H9 (cell line): ENCODE measurements at regions not wholly inside any gene's neighbourhood (a gene's known extent, or its start where the extent isn't known, plus 50 kb on each side); places are given as distances from the start of the nearest gene placed in this dataset.

Source experiments
- DNase-seq: peaks from one replicate; pipeline ENCODE4 v3.0.0-alpha.2; 2017
- H2AFZ ChIP-seq: one replicate; pipeline ENCODE4 v1.6.1; 2013; ENCODE audit warnings: mild to moderate bottlenecking, low read length, control low read depth, moderate library complexity
- H2AK5ac ChIP-seq: 2 replicates; pipeline ENCODE4 v1.6.1; 2013; ENCODE audit warnings: low read length, control low read depth, mixed read lengths; ENCODE audit not compliant: insufficient read length
- H2BK120ac ChIP-seq: one replicate; pipeline ENCODE4 v1.6.1; 2013; ENCODE audit warnings: low read depth, mild to moderate bottlenecking, low read length, control low read depth, inconsistent platforms; ENCODE audit not compliant: poor library complexity, severe bottlenecking
- H2BK12ac ChIP-seq: 2 replicates; pipeline ENCODE4 v1.6.1; 2013; ENCODE audit warnings: low read length, control low read depth, mixed read lengths, low read depth; ENCODE audit not compliant: insufficient read length
- H2BK15ac ChIP-seq: 2 replicates; pipeline ENCODE4 v1.6.1; 2013; ENCODE audit warnings: low read depth, low read length, control low read depth
- H2BK20ac ChIP-seq: one replicate; pipeline ENCODE4 v1.6.1; 2013; ENCODE audit warnings: low read depth, mild to moderate bottlenecking, low read length, control low read depth, inconsistent platforms; ENCODE audit not compliant: poor library complexity, severe bottlenecking
- H2BK5ac ChIP-seq: 2 replicates; pipeline ENCODE4 v1.6.1; 2013; ENCODE audit warnings: low read length, control low read depth, mixed read lengths; ENCODE audit not compliant: insufficient read length
- H3K14ac ChIP-seq: 2 replicates; pipeline ENCODE4 v1.6.1; 2013; ENCODE audit warnings: low read length, control low read depth; ENCODE audit not compliant: insufficient read depth
- H3K18ac ChIP-seq: 2 replicates; pipeline ENCODE4 v1.6.1; 2013; ENCODE audit warnings: low read depth, mild to moderate bottlenecking, mixed read lengths, low read length, control low read depth; ENCODE audit not compliant: insufficient read length
- H3K23ac ChIP-seq: 2 replicates; pipeline ENCODE4 v1.6.1; 2013; ENCODE audit warnings: low read length, control low read depth, mixed read lengths, low read depth; ENCODE audit not compliant: insufficient read length
- H3K23me2 ChIP-seq: 2 replicates; pipeline ENCODE4 v1.6.1; 2013; ENCODE audit warnings: low read depth, mild to moderate bottlenecking, mixed read lengths, low read length, control low read depth; ENCODE audit not compliant: insufficient read length, poor library complexity, severe bottlenecking
- H3K27ac ChIP-seq: 2 replicates; pipeline ENCODE4 v1.5.1; 2013; ENCODE audit warnings: low read length, control low read depth, mixed read lengths, low read depth; ENCODE audit not compliant: insufficient read length
- H3K27me3 ChIP-seq: 2 replicates; pipeline ENCODE4 v1.6.1; 2013; ENCODE audit warnings: low read length, control low read depth, inconsistent platforms; ENCODE audit not compliant: insufficient read depth
- H3K4ac ChIP-seq: 2 replicates; pipeline ENCODE4 v1.6.1; 2013; ENCODE audit warnings: low read depth, mild to moderate bottlenecking, control low read depth, inconsistent platforms, low read length, moderate library complexity
- H3K4me1 ChIP-seq: 2 replicates; pipeline ENCODE4 v1.6.1; 2013; ENCODE audit warnings: low read length, control low read depth, inconsistent platforms; ENCODE audit not compliant: insufficient read depth
- H3K4me2 ChIP-seq: 2 replicates; pipeline ENCODE4 v1.6.1; 2013; ENCODE audit warnings: low read length, control low read depth, mixed read lengths; ENCODE audit not compliant: insufficient read length, insufficient read depth
- H3K56ac ChIP-seq: 2 replicates; pipeline ENCODE4 v1.6.1; 2013; ENCODE audit warnings: low read depth, mild to moderate bottlenecking, mixed read lengths, low read length, control low read depth; ENCODE audit not compliant: insufficient read length
- H3K79me1 ChIP-seq: 2 replicates; pipeline ENCODE4 v1.6.1; 2013; ENCODE audit warnings: low read depth, mild to moderate bottlenecking, moderate library complexity, low read length, control low read depth, inconsistent platforms; ENCODE audit not compliant: insufficient read depth, poor library complexity, severe bottlenecking
- H3K79me2 ChIP-seq: 2 replicates; pipeline ENCODE4 v1.6.1; 2013; ENCODE audit warnings: low read length, control low read depth, inconsistent platforms; ENCODE audit not compliant: insufficient read depth
- H3K9ac ChIP-seq: 2 replicates; pipeline ENCODE4 v1.6.1; 2013; ENCODE audit warnings: low read length, control low read depth, mixed read lengths; ENCODE audit not compliant: insufficient read length; ENCODE audit errors: extremely low read depth
- H3K9me3 ChIP-seq: one replicate; pipeline ENCODE4 v1.6.1; 2013; ENCODE audit warnings: low read depth, low read length, inconsistent platforms; ENCODE audit not compliant: control insufficient read depth
- H3T11ph ChIP-seq: one replicate; pipeline ENCODE4 v1.6.1; 2013; ENCODE audit warnings: mild to moderate bottlenecking, low read length, control low read depth, inconsistent platforms
- H4K20me1 ChIP-seq: one replicate; pipeline ENCODE4 v1.6.1; 2013; ENCODE audit not compliant: control insufficient read depth, insufficient read length, insufficient read depth
- H4K5ac ChIP-seq: 2 replicates; pipeline ENCODE4 v1.6.1; 2013; ENCODE audit warnings: low read depth, mild to moderate bottlenecking, mixed read lengths, low read length, control low read depth; ENCODE audit not compliant: insufficient read length
- H4K8ac ChIP-seq: replicated peaks from 2 replicates; pipeline ENCODE4 v1.6.1; 2013; ENCODE audit warnings: low read length, control low read depth, mixed read lengths, low read depth; ENCODE audit not compliant: insufficient read length
- H4K91ac ChIP-seq: 2 replicates; pipeline ENCODE4 v1.6.1; 2013; ENCODE audit warnings: low read depth, mild to moderate bottlenecking, moderate library complexity, mixed read lengths, low read length, control low read depth; ENCODE audit not compliant: insufficient read length
- H3K27ac Mint-ChIP-seq, 3 experiments: 2 replicates in 2 of 3; 3 replicates in 1 of 3; pipeline ENCODE4 v1.8.0; 2020 to 2021; ENCODE audit warnings: mixed read lengths in 3 of 3, mild to moderate bottlenecking in 1 of 3, moderate library complexity in 1 of 3
- H3K27me3 Mint-ChIP-seq: 2 replicates; pipeline ENCODE4 v1.8.0; 2021; ENCODE audit warnings: low read depth, mild to moderate bottlenecking, moderate library complexity, mixed read lengths
- H3K36me3 Mint-ChIP-seq, 3 experiments: 2 replicates in 2 of 3; 3 replicates in 1 of 3; pipeline ENCODE4 v1.8.0; 2020 to 2021; ENCODE audit warnings: low read depth in 3 of 3, mixed read lengths in 3 of 3; ENCODE audit not compliant: insufficient read depth in 1 of 3
- H3K4me1 Mint-ChIP-seq, 2 experiments: 2 replicates each; pipeline ENCODE4 v1.8.0; 2020; ENCODE audit warnings: mixed read lengths in 2 of 2
- H3K4me3 Mint-ChIP-seq, 2 experiments: 2 replicates in 1 of 2; 3 replicates in 1 of 2; pipeline ENCODE4 v1.8.0; 2020 to 2021; ENCODE audit warnings: mild to moderate bottlenecking in 2 of 2, mixed read lengths in 2 of 2, moderate library complexity in 1 of 2
- H3K9me3 Mint-ChIP-seq, 2 experiments: 2 replicates in 1 of 2; 3 replicates in 1 of 2; pipeline ENCODE4 v1.8.0; 2020; ENCODE audit warnings: mild to moderate bottlenecking in 2 of 2, mixed read lengths in 2 of 2, moderate library complexity in 1 of 2
- WGBS: extraction: QIAGEN DNeasy Blood & Tissue Kit; methylation state at CpG from one replicate; pipeline ENCODE4 v1.1.7; 2013; ENCODE audit warnings: missing lambda C conversion rate, low lambda C conversion rate, mixed read lengths; ENCODE audit not compliant: insufficient read length; ENCODE audit errors: extremely low coverage; 5-methylcytosine and 5-hydroxymethylcytosine counted together
- TF ChIP-seq, protein P1 (sequence below): fragments of 200-600 bp; sonication (generic); conservative IDR thresholded peaks from 3 replicates; pipeline ENCODE4 v1.8.0; 2021; ENCODE audit warnings: antibody characterized with exemption, mild to moderate bottlenecking

DNA sequence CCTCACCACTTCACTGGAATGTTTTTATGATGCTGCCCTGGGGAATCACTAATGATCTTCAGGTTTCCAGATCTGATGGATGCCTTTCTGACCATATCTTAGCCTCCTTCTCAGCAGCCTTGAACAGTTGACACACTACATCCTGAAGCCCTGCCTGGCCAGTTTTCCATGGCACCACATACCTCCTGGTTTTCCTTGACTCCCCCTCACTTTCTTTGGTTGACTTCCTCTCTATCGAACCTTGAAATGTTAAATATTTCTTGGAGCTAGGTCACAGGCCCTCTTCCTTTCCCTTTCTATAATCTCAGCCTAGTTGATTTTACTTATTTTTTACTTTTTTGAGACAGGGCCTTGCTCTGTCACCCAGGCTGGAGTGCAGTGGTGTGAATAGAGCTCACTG is 108.8 kb upstream of the CDK1 start:
- Histone ChIP-seq H4K8ac (no peak overlapping the region), H3K4me1 (0 out of 2 replicates have a peak, but pooled peaks cover 1% of the 10 kb centered on the region), H3T11ph (no peak overlapping the region), H3K23ac (no peak overlapping the region), H4K20me1 (no peaks in the 10 kb centered on the region), H2AK5ac (no peak overlapping the region), H2BK15ac (no peak overlapping the region), H3K79me2 (no peaks in the 10 kb centered on the region), H3K27me3 (no peaks in the 10 kb centered on the region), H2BK120ac (no peak overlapping the region), H3K23me2 (no peaks in the 10 kb centered on the region), H3K9me3 (no peaks in the 10 kb centered on the region), H2AFZ (no peak overlapping the region), H2BK5ac (no peak overlapping the region), H3K9ac (no peak overlapping the region), H4K91ac (no peak overlapping the region), H3K4me2 (no peak overlapping the region), H3K18ac (no peak overlapping the region), H2BK20ac (no peak overlapping the region), H3K27ac (no peak overlapping the region), H3K56ac (no peak overlapping the region), H3K14ac (no peak overlapping the region), H2BK12ac (no peak overlapping the region), H3K4ac (no peak overlapping the region), H3K79me1 (no peaks in the 10 kb centered on the region), H4K5ac (no peak overlapping the region)
- Mint-ChIP-seq H3K9me3 (peaks cover 5 to 6% of the 10 kb centered on the region in 2 experiments; a peak in 4 of 5 replicates), H3K4me1 (peaks cover 5 to 20% of the 10 kb centered on the region in 2 experiments), H3K4me3 (no peak overlapping the region), H3K27ac (no peak overlapping the region; a peak in 1 of 7 replicates), H3K36me3 (peaks cover 9 to 18% (median 17%) of the 10 kb centered on the region in 3 experiments; a peak in 6 of 7 replicates), H3K27me3 (no peaks in the 10 kb centered on the region)
- TF ChIP-seq, protein P1, sequence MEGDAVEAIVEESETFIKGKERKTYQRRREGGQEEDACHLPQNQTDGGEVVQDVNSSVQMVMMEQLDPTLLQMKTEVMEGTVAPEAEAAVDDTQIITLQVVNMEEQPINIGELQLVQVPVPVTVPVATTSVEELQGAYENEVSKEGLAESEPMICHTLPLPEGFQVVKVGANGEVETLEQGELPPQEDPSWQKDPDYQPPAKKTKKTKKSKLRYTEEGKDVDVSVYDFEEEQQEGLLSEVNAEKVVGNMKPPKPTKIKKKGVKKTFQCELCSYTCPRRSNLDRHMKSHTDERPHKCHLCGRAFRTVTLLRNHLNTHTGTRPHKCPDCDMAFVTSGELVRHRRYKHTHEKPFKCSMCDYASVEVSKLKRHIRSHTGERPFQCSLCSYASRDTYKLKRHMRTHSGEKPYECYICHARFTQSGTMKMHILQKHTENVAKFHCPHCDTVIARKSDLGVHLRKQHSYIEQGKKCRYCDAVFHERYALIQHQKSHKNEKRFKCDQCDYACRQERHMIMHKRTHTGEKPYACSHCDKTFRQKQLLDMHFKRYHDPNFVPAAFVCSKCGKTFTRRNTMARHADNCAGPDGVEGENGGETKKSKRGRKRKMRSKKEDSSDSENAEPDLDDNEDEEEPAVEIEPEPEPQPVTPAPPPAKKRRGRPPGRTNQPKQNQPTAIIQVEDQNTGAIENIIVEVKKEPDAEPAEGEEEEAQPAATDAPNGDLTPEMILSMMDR: no peak
- WGBS: no CpG with 5 or more reads among the region's 1 CpG
- DNase-seq: no peak
